T-helper 17 cell (primary cell): ENCODE measurements at regions not wholly inside any gene's neighbourhood (a gene's known extent, or its start where the extent isn't known, plus 50 kb on each side); places are given as distances from the start of the nearest gene placed in this dataset.
"Not testable (repeated sequence)": the region's sequence is repeated elsewhere in the genome, so short reads cannot be mapped to it uniquely, and the experiment has no call there.

Experiments
- ATAC-seq: fragments of 150-1000 bp; cut with Tn5 transposase; 2 replicates; pipeline ENCODE4 v1.10.0; 2021; ENCODE audit warnings: mild to moderate bottlenecking, moderate library complexity
- DNase-seq, 3 donors: peaks; one replicate each; pipeline versions ENCODE4 v3.0.0 to v3.0.0-alpha.2; 2020 to 2021
- H3K9me3 ChIP-seq: one replicate; pipeline ENCODE4 v1.7.0; 2013; ENCODE audit warnings: low read length, mild to moderate bottlenecking; ENCODE audit not compliant: control insufficient read depth, poor library complexity, severe bottlenecking
- H3K27ac Mint-ChIP-seq: one replicate; pipeline ENCODE4 v1.8.0; 2022; ENCODE audit warnings: mild to moderate bottlenecking, moderate library complexity, mixed read lengths
- H3K27me3 Mint-ChIP-seq: one replicate; pipeline ENCODE4 v1.8.0; 2022; ENCODE audit warnings: mixed read lengths
- H3K36me3 Mint-ChIP-seq: one replicate; pipeline ENCODE4 v1.8.0; 2022; ENCODE audit warnings: low read depth, mixed read lengths
- H3K4me1 Mint-ChIP-seq: one replicate; pipeline ENCODE4 v1.8.0; 2022; ENCODE audit warnings: mild to moderate bottlenecking, mixed read lengths
- H3K4me3 Mint-ChIP-seq: one replicate; pipeline ENCODE4 v1.8.0; 2022; ENCODE audit warnings: mild to moderate bottlenecking, moderate library complexity, mixed read lengths

GRCh38 chr19:21610787-21611186 is 105.4 kb downstream of the ZNF429 start:
- Mint-ChIP-seq H3K36me3 (no peaks in the 10 kb centered on the region), H3K4me1 (no peaks in the 10 kb centered on the region), H3K27me3 (no peaks in the 10 kb centered on the region), H3K4me3 (no peak overlapping the region), H3K27ac (no peak overlapping the region)
- ATAC-seq (no peak), DNase-seq (no peak)
- no peaks in the 10 kb centered on the region for H3K9me3 ChIP-seq

GRCh38 chr19:21610341-21610740 is 104.9 kb downstream of the ZNF429 start:
- no peaks in the 10 kb centered on the region for H3K4me1 Mint-ChIP-seq
- no peak overlapping the region for H3K4me3 Mint-ChIP-seq
- H3K36me3 Mint-ChIP-seq = no peaks in the 10 kb centered on the region
- H3K27ac Mint-ChIP-seq = no peak overlapping the region
- H3K27me3 Mint-ChIP-seq = no peaks in the 10 kb centered on the region
- ATAC-seq (no peak), DNase-seq (no peak)
- no peaks in the 10 kb centered on the region for H3K9me3 ChIP-seq

DNA sequence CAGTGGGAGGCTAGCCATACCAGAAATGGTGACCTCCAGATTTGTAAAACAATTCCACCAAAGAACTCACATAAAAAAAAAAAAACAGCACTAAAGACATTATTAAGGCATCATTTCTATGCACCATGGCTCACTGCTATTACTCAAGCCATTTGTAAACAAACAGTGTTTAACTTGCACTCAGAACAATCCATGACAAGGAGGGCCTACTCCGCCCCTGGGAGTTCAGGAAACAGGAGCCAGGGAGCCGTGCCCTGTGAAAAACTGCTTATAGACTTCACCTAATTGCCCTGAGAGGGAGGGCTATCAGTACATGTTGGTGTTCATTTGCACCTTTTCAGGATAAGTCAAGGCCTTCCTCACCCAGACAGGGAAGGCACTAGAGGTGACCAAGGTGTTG is 103.2 kb downstream of the ZNF429 start:
- no peaks in the 10 kb centered on the region for H3K9me3 ChIP-seq
- Mint-ChIP-seq H3K4me1 (peaks cover 16% of the 10 kb centered on the region), H3K27ac (no peak overlapping the region), H3K4me3 (no peak overlapping the region), H3K36me3 (no peaks in the 10 kb centered on the region), H3K27me3 (no peaks in the 10 kb centered on the region)
- no peak for DNase-seq
- no peak for ATAC-seq

- ATAC-seq = no peak
- no peak for DNase-seq
- Mint-ChIP-seq H3K4me3 (no peak overlapping the region), H3K36me3 (no peaks in the 10 kb centered on the region), H3K4me1 (peaks cover 23% of the 10 kb centered on the region), H3K27ac (no peak overlapping the region), H3K27me3 (no peaks in the 10 kb centered on the region)
- H3K9me3 ChIP-seq = no peaks in the 10 kb centered on the region
Observed at GRCh38 chr19:21607449-21607848, 102.0 kb downstream of the ZNF429 start.

DNA sequence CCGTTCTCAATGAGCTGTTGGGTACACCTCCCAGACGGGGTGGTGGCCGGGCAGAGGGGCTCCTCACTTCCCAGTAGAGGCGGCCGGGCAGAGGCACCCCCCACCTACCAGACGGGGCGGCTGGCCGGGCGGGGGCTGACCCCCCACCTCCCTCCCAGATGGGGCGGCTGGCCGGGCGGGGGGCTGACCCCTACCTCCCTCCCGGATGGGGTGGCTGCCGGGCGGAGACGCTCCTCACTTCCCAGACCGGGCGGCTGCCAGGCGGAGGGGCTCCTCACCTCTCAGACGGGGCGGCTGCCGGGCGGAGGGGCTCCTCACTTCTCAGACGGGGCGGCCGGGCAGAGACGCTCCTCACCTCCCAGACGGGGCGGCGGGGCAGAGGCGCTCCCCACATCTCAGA is 101.6 kb downstream of the ZNF429 start:
- DNase-seq, H3K36me3 Mint-ChIP-seq, H3K4me3 Mint-ChIP-seq, ATAC-seq, H3K27ac Mint-ChIP-seq, H3K27me3 Mint-ChIP-seq, H3K9me3 ChIP-seq: not testable (repeated sequence)
- H3K4me1 Mint-ChIP-seq = peaks cover 23% of the 10 kb centered on the region

DNA sequence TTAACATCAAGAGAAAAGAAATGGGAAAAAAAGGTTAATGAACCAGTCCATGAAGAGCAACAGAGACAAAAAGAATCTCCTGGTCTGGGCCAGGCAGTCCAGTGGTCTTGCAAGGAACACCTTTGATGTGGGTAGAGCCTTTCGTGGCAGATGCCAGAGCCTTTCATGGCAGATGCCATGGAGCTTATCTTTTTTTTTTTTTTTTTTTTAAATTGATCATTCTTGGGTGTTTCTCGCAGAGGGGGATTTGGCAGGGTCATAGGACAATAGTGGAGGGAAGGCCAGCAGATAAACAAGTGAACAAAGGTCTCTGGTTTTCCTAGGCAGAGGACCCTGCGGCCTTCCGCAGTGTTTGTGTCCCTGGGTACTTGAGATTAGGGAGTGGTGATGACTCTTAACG is 100.9 kb downstream of the ZNF429 start:
- H3K36me3 Mint-ChIP-seq, H3K4me3 Mint-ChIP-seq, H3K27me3 Mint-ChIP-seq, H3K9me3 ChIP-seq, H3K27ac Mint-ChIP-seq, ATAC-seq, DNase-seq: not testable (repeated sequence)
- H3K4me1 Mint-ChIP-seq = peaks cover 23% of the 10 kb centered on the region

GRCh38 chr19:21604951-21605476 is 99.6 kb downstream of the ZNF429 start:
- Mint-ChIP-seq H3K4me1 (peaks cover 25% of the 10 kb centered on the region), H3K27me3 (no peaks in the 10 kb centered on the region), H3K27ac (peak overlapping the region; percentile 89), H3K4me3 (peak overlapping the region; percentile 92), H3K36me3 (no peaks in the 10 kb centered on the region)
- no peak for DNase-seq
- ATAC-seq = no peak
- no peaks in the 10 kb centered on the region for H3K9me3 ChIP-seq
